WI38 (cell line): ENCODE measurements at regions not wholly inside any gene's neighbourhood (a gene's known extent, or its start where the extent isn't known, plus 50 kb on each side); places are given as distances from the start of the nearest gene placed in this dataset.

Source experiments
- H3K4me3 ChIP-seq: 2 replicates; pipeline ENCODE4 v1.5.1; 2011; ENCODE audit warnings: low read depth, mild to moderate bottlenecking, control low read depth, low read length
- TF ChIP-seq, protein P1 (sequence below): IDR thresholded peaks from 2 replicates; pipeline ENCODE4 v1.5.1; 2012; ENCODE audit warnings: low read depth, mild to moderate bottlenecking, control low read depth, low read length

DNA sequence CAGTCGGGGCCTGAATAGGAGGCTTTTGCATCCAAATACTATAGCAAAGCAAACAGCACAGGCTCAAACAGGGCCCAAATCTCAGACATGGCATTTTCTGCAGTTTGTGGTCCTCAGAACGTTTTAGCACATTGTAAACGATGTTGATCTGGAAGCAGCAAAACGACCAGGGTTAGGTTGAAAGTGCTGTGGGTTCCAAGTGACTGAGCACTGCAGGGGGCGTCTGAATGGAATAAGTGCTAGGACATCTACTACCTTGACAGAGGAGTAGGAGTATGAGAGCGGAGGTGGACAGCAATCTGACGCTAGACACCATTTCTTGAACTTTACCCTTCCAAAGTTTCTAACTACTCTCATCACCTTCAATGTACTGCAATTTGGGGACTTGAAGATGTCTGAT lies 214.9 kb downstream of the BARHL2 start:
- H3K4me3 ChIP-seq, result no peak overlapping the region
- TF ChIP-seq, protein P1, sequence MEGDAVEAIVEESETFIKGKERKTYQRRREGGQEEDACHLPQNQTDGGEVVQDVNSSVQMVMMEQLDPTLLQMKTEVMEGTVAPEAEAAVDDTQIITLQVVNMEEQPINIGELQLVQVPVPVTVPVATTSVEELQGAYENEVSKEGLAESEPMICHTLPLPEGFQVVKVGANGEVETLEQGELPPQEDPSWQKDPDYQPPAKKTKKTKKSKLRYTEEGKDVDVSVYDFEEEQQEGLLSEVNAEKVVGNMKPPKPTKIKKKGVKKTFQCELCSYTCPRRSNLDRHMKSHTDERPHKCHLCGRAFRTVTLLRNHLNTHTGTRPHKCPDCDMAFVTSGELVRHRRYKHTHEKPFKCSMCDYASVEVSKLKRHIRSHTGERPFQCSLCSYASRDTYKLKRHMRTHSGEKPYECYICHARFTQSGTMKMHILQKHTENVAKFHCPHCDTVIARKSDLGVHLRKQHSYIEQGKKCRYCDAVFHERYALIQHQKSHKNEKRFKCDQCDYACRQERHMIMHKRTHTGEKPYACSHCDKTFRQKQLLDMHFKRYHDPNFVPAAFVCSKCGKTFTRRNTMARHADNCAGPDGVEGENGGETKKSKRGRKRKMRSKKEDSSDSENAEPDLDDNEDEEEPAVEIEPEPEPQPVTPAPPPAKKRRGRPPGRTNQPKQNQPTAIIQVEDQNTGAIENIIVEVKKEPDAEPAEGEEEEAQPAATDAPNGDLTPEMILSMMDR, result no peak

DNA sequence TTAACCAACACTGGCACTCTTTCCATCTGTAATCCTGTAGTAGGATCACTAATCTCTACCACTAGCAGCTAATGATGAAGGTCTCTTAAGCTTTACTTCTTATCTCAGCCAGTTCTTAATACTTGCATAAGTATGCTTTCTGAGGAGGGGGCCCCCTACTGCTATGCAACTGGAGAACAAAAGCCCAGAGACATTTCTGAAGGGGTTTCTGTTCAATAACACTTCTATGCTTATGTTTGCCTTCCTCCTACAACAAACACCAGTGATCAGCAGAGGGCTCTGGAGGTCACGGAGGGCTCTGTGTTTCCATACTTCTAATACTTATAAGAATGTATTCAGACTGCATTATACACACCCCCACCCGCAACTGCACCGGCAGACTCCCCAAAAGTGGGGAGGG lies 215.8 kb downstream of the BARHL2 start:
- TF ChIP-seq, protein P1, result no peak
- H3K4me3 ChIP-seq, result no peak overlapping the region

DNA sequence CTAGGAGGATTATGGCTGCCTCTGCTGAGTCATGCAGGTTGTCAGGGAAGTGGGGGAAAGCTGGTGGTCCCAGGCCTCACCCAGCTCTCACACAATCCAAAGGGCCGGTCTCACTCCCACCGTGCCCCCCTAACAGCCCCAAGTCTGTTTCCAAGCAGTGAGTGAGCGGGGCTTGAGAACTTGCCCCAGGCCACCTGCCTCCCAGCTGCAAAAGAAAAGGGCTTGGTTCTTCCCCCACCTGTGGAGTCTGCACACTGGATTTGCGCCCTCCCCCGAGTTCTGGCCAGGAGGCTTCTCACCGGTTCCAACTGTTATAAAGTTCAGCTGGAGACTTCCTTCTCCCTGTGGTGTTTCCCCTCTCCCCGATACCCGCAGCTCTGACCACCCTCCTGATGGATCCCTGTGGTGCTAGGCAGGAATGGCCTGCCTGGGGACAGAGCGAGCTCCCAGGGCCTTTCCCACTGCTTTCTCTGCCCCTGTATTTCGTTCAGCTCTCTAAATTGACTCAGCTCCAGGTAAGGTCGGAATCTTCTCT lies 222.3 kb downstream of the BARHL2 start:
- TF ChIP-seq, protein P1, result no peak
- H3K4me3 ChIP-seq, result no peak overlapping the region

DNA sequence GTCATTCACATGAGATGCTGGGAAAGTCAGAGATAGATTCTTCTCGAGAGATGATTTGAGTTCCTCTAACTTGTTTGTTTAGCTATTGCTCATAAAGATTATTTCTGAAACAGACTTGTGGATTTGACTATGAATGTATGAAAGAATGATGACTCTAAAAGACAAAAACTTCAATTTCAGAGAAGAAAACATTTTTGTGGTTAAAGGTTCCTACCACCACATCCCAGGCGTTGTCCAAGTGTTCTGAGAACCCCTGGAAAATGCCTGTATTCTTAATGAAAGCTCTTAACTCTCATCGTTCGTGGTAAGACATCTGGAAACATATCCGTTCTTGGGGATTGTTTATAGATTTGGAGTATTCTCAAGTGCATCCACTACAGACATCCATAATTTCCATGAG lies 228.7 kb downstream of the BARHL2 start:
- TF ChIP-seq, protein P1, result no peak
- no peak overlapping the region for H3K4me3 ChIP-seq

DNA sequence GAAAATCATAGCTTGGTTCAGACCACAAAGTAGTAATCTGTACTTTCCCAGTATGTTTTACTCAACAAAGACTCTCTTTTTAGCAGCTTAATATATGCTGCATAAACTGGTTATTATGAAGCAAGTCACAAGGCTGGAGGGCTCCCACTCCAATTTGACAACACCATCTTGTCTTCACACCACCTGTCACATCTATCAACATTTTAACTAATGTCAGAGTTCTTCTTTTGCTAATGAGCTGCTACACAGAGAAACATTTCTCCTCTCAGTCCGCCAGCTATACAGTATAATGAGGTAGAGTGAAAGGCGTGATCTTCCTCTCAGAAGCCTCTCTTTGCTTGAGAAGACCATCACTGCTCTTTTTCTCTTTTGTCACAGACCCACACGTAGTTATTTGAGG lies 230.1 kb downstream of the BARHL2 start:
- TF ChIP-seq, protein P1, result no peak
- no peak overlapping the region for H3K4me3 ChIP-seq

DNA sequence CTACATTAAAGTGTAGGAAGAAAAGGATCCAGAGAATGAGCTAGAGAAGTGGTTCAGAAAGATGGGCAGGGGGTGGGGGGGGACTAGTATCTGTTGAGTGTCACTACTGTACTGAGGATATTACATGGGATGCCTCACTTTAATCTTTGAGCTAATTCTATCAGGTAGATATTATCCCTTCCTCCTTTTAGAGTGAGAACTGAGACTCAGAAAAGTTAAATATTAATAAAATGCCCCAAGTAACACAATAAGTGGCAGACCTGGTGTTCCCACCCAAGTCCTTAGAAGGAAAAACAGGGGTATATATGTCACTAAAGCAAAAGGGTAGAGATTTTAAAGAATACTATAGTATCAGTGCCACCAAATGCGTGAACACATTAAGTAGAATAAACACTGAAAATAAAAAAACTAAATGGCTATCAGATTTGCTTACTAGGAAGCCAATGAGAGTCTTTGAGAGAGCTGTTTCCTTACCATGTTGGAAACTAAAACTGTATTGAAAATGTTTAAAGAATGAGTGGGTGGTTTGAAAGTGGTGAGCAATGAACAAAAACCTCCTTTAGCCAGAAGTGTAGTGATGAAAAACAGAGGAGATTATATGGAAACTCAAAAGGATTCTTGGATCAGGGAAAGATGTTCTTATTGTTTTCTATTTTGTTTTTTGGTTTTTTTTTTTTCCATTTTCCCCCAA lies 230.8 kb downstream of the BARHL2 start:
- H3K4me3 ChIP-seq, result no peak overlapping the region
- TF ChIP-seq, protein P1, result no peak

DNA sequence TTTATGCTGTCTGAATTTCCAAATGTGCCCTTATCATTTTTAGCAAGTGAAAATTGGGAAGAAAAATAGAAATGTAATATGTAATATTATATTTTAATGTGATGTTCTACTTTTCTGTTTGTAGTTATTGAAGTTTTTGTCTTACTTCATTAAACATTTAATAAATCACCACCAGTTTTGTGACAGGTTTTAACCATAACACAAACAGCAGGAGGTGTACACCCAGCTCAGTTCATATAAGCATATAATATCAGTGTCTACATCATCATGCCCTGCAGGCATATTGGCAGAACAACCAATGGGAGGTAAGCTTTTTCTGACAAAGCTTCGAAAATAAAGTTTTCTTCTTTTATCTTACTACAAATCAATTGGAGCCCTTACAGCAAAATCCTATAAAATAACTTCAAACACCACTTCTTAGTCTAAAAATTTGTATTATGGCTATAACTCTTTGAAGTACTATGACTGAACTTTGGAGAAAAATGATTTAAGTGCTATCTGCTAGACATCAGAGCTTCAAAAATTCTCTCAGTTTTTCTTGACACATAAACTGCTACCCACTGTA lies 236.7 kb downstream of the BARHL2 start:
- TF ChIP-seq, protein P1, result no peak

More for the DNA sequence above, 236.7 kb downstream of the BARHL2 start:
- H3K4me3 ChIP-seq, result no peak overlapping the region
